HG03558 (cell line): ENCODE measurements at regions not wholly inside any gene's neighbourhood (a gene's known extent, or its start where the extent isn't known, plus 50 kb on each side); places are given as distances from the start of the nearest gene placed in this dataset.

Experiments
- ATAC-seq: cut with Tn5 transposase; IDR thresholded peaks from one replicate; pipeline ENCODE4 v1.9.1; 2021; ENCODE audit warnings: moderate number of reproducible peaks; ENCODE audit not compliant: unreplicated experiment; ENCODE audit errors: extremely low read depth

- no peak for ATAC-seq
These were observed 562.1 kb upstream of the PCDH9 start for GRCh38 chr13:67792151-67792676.

GRCh38 chr13:67791047-67791446 lies 560.9 kb upstream of the PCDH9 start:
- ATAC-seq, result no peak

GRCh38 chr13:67776151-67776550 lies 546.0 kb upstream of the PCDH9 start:
- no peak for ATAC-seq

DNA sequence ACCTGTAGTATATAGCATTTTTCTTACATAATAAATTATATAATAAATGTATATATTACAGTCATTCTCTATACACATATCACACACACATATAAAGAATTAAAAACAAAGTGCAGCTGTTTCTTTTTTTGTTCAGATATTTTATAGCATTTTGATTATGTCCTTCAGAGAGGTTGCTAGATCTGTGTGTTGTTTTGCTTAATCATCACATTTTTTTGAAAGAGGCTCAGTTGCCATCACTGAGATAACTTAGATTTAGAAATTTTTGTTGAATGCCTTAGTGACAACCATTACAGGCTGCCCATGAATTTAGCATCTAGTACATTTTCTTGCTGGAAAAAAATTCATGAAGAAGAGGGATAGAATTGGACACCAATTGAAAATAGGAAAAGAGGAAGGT lies 545.2 kb upstream of the PCDH9 start:
- no peak for ATAC-seq

DNA sequence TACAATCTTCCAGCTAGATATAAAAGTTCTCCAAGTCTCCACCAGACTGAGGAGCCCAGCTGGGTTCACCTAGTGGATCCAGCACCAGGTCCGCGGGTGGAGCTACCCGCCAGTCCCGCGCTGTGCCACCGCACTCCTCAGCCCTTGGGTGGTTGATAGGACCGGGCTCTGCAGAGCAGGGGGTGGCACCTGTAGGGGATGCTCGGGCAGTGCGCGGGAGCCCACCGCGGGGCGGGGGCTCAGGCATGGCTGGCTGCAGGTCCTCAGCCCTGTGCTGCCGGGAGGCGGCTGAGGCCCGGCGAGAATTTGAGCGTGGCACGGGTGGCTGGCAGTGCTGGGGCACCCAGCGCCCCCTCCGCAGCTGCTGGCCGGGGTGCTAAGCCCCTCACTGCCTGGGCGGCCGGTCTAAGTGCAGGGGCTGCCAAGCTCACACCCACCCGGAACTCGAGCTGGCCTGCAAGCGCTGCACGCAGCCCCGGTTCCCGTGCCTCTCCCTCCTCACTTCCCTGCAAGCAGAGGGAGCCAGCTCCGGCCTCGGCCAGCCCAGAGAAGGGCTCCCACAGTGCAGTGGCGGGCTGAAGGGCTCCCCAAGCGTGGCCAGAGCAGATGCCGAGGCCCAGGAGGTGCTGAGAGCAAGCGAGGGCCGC lies 542.8 kb upstream of the PCDH9 start:
- ATAC-seq, result no peak

DNA sequence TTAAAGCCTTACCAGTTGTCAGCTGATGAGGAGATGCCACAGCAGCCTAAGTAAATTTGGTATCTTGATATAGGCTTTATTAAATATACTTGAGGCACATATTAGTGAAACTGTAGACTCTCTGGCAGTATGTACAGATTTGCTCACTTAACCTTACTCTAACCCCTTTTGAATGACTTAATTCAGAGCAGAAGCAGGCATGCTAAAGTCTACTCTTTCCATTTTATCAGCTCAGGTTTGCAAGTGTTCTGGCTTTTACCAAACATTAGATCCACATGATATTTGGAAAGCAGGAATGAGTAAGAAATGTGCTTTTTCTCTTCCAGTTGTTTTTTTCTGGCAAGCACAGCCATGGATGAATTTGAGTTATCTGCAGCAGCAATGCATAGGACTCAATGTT lies 541.0 kb upstream of the PCDH9 start:
- no peak for ATAC-seq

- no peak for ATAC-seq
These were observed 539.8 kb upstream of the PCDH9 start for GRCh38 chr13:67769987-67770341.

DNA sequence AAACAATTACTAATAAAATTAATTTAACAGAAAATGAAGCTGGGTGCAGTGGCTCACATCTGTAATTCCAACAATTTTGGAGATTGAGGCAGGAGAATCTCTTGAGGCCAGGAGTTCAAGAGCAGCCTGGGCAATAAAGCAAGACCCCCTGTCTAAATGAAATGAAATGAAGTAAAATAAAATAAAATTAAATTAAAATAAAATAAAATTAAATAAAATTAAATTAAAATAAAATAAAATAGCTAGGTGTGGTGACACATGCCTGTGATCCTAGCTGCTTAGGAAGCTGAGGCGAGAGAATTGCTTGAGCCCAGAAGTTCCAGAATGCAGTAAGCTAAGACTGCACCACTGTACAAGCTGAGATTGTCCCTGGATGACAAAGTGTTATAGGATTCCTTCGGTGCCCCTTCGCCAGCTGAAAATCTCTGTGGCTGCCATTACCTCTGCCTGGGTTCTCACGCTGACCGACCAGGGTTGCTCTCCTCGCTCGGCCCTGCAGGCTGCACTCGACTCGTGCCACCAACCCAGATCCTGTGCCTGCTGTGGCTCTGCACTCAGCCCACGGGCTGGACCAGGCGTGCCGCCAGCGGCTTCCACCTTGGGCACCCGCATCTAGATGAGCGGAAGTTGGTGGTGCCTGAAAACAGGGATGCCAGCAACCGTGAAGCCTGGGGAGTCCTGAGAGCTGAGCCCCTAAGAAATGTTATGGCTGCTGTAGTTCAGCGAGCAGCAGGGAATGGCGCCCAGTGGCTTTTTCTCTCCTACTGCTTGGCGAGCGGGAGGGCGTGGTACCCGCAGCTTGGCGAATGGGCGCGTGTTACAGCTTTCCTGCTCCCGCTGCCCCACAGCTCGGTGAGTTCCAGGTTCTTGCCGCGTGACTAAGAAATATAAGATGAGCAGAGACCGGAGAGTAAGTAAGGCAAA lies 539.2 kb upstream of the PCDH9 start:
- no peak for ATAC-seq

DNA sequence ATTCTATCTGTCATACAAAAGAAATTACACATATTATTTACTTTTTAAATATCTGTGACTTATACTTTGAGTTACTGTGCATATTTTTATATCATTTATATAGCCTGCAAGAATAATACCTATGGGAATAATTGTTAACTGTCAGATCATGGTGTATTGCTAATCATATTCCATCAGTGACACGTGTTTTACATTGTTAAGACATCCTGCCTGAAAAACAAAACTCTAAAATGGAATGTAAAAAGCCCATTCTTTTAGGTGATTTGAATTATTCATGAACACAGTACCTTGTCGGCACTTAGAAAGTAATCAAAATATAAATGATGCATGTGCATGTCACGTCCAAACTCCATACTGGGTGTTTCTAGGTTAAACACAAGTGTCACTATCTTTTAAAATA lies 533.8 kb upstream of the PCDH9 start:
- ATAC-seq, result no peak

DNA sequence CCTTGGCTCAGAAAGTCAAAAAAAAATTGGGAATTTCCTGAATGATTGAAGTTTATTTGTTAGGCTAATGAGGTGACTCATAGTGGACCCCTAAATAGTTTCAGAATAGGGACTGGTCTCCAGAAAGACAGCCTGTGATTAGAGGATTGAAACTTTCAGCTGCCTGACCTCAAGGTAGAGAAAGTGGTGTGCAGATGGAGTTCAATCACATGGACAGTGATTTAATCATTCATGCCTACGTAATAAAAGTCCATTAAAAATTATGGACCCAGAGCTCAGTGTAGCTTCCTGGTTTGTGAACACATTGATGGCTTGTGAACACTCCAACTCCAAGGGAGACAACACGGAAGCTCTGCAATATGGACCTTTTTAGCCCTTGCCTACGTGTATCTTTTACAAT lies 533.2 kb upstream of the PCDH9 start:
- ATAC-seq, result no peak

DNA sequence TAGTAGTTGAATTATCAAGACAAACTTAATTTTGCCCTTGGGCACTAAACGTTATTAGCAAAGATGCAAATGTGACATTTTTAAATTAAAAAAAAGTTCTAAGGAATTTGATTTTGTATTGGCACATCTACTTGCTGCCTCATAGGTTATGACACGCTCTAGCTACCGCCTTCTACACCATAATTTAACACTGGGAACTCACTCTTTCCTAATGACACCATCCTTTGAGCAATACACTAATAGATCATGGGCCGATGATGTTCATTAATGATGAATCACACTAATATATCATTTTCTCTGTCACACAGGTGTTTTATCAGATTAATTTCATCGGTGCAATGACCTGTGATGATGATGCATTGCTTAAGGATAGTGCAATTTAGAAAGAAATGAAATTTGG lies 528.8 kb upstream of the PCDH9 start:
- ATAC-seq, result no peak

- ATAC-seq, result no peak
These were observed 523.9 kb upstream of the PCDH9 start for GRCh38 chr13:67754012-67754411.

DNA sequence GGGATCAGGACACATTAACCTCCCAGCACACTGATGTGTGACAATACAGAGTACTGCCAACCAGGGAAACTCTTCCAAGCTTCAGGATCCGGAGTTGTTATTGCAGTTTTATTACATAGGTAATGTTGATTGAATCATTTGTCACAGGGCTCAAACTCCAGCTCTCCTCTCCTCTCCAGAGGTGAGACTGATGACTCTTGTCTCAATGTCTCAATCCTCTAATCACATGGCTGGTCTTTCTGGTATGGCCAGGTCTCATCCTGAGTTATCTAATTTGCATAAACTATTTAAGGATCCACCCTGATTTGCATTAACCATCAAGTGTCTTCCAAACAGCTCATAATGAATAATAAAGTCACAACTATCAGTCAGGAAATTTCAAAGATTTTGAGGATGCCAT lies 522.6 kb upstream of the PCDH9 start:
- no peak for ATAC-seq

GRCh38 chr13:67742478-67742877 lies 512.3 kb upstream of the PCDH9 start:
- no peak for ATAC-seq

- ATAC-seq, result no peak
These were observed 510.9 kb upstream of the PCDH9 start for GRCh38 chr13:67740871-67741535.

GRCh38 chr13:67736646-67737420 lies 506.7 kb upstream of the PCDH9 start:
- no peak for ATAC-seq

- no peak for ATAC-seq
These were observed 505.5 kb upstream of the PCDH9 start for GRCh38 chr13:67735651-67736050.

- ATAC-seq, result no peak
These were observed 496.8 kb upstream of the PCDH9 start for GRCh38 chr13:67726979-67727378.

DNA sequence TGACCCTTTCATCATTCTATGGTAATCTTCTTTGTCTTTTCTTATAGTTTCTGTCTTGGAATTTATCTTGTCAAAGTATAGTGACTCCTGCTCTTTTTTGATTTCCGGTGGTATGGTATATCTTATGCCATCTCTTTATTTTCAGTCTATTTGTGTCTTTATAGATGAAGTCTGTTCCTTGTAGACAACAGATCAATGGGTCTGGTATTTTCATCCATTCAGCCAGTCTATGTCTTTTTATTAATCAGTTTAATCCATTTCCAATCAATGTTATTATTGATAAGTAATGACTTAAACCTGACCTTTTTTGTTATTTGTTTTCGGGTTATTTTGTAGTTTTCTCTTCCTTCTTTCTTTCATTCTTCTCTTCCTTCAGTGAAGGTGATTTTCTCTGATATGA lies 495.9 kb upstream of the PCDH9 start:
- ATAC-seq, result no peak

GRCh38 chr13:67713571-67713970 lies 483.4 kb upstream of the PCDH9 start:
- ATAC-seq, result no peak
